ENCODE measurements at regions not wholly inside any gene's neighbourhood (a gene's known extent, or its start where the extent isn't known, plus 50 kb on each side); places are given as distances from the start of the nearest gene placed in this dataset.

GRCh38 chr1:29658688-29659087, 422.4 kb downstream of the PTPRU start:
- DNase-seq: no peak

DNA sequence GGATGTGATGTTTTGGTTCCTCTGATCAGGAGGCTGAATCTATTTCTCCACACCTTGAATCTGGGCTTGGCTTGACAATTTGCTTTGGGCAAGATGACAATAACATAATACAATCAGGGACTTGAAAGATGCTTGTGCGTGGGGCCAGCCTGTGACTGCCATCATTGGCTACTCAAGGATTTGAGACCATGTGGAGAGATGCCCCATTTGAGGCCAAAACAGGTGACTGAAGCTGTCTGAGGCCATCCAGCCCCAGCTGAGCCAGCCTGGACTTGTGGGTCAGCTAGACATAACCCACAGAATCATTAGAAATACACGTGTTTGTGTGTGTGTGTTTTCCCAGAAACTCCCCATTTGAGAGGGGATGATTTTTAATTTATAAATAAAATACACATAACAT, 421.5 kb downstream of the PTPRU start:
- no peak for DNase-seq

GRCh38 chr1:29655945-29656850, 419.9 kb downstream of the PTPRU start:
- no peak for DNase-seq

DNA sequence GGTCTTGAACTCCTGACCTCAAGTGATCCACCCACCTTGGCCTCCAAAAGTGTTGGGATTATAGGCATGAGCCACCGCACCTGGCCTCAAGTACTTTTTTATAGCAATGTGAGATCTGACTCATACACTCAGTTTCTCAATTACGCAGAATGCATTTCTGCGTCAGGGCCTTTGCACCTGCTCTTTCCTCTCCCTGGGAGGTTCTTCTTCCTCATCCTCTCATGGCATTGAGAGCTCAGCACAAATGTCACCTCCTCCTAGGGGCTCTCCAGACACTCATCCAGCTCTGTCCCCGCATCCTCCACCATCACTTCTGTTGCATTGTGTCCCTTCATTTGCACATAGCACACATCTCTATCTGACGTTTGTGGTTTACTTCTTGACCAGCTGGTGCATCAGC, 418.8 kb downstream of the PTPRU start:
- no peak for DNase-seq

DNA sequence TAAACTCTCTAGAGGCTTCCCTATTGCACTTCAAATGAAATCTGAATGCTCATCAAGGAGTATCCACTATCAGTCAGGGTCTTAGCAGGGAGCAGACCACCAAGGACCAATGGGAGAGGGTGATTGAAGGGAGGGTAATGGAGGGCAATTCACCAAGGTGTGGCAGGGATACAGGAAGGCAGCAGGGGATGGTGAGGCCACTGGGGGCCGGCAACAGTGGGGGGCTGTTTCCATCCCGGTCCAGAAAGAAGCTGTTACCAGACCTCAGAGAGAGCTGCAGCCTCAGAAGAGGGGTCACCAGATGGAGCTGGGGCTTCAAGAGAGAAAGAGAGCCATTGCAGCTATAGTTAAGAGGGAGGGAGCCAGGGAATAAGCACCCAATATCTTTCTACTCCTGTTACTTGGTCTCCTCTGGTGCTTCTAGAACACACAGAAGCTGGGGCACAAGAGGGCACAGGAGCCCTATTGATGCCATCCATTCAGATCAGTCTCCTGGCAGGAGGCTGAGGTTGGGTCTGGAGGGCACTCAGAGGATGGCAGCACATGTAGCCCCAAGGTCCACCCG, 417.6 kb downstream of the PTPRU start:
- DNase-seq: no peak

- DNase-seq: no peak
These were observed 416.9 kb downstream of the PTPRU start for GRCh38 chr1:29653034-29653810.

DNA sequence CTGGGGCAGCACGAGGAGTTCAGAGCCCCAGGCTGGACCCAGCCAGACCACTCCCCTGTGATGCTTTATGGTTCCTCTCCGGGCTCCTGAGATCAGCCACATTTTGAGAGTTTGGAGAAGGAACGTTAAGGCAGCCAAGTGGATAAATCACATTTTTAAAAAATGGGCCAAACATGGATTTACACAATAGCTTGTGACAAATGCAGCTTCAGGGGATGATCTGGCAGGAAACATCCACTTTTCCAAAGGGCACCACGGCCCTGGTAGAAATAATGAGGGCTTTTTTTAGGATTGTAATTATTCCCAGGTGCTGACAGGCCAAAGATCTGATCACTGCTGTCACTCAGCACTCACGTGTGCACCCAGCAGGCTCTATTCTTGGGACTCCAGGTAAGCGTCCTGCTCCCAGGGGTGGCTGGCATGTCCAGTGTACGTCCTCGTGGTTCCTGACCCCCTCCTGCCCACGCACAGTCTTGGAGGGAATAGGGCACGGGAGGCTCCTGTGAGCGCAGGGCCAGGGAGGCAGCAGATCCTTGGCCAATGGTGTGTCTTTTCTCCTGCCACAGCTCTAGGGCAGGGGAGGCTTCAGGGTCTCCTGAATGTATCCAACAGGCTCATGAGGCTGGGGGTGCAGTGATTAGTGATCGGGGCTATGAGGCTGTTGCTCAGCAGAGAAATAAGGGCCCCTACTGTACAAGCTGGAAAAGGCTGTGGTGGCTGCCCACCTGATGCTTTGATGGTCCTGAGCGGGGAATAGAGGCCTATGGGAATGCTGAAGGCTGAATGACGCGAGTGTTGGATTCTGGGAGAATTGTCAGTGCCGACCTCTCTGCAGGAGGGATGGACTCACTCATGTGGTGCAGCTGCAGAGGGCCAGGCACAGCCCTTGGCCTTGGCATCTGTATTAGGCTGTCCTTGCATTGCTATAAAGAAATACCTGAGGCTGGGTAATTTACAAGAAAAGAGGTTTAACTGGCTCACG, 415.7 kb downstream of the PTPRU start:
- DNase-seq: no peak

GRCh38 chr1:29651246-29651645, 414.9 kb downstream of the PTPRU start:
- DNase-seq: no peak

- no peak for DNase-seq
These were observed 414.2 kb downstream of the PTPRU start for GRCh38 chr1:29650476-29650875.

DNA sequence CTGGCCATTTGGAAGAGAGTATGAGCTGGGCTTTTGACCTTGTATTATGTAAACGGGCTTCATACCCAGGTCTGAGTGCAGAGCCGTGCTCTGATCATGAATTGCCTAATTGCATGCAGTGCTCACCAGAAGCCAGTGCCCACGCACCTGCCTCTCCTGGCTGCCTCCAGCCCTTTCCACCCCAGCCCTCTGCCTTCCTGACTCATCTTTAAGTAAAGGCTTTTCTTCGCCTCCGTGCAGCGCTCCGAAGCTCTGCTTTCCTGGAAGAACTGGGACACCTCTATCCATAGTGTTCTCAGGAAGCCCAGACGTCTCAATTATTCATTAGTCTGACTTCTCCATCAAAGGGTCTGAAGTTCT, 413.7 kb downstream of the PTPRU start:
- DNase-seq: no peak

GRCh38 chr1:29649189-29650040, 413.1 kb downstream of the PTPRU start:
- DNase-seq: no peak

- DNase-seq: no peak
These were observed 412.5 kb downstream of the PTPRU start for GRCh38 chr1:29648798-29649188.

DNA sequence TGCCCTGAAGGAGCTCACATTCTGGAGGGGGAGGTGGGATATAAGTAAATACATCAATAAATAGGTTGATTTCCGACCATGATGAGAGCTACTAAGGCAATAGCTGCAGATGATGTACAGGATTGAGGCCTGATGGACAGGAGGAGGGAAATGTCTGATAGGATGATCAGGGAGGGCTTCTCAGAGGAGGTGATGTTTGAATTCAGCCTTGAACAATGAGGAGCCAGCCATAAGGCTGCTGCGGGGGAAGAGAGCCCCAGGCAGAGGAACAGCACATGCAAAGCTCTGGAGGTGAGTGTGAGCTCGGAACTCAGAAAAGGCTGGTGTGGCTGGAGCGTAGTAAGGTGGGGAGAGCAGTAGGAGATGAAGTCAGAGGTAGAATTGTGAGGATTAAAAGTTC, 411.7 kb downstream of the PTPRU start:
- DNase-seq: no peak

DNA sequence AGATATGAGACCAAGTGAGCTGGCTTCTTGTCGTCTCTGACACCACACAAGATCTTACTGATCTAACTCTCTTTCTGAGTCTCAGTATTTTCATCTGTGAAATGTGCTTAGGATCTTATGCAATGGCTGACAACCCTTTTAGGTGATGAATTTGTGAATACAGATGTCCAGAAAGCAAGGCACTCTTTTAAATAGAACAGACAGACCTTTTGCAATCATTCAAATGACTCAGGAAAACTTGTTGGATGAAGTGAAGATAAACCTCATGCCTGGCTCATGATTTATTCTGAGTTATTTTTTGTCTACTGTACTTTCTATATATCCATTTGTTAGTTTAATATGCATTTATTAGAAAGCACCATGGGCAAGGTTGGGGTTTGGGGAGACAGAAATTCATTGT, 411.3 kb downstream of the PTPRU start:
- DNase-seq: no peak

GRCh38 chr1:29646161-29646775, 409.9 kb downstream of the PTPRU start:
- DNase-seq: no peak

DNA sequence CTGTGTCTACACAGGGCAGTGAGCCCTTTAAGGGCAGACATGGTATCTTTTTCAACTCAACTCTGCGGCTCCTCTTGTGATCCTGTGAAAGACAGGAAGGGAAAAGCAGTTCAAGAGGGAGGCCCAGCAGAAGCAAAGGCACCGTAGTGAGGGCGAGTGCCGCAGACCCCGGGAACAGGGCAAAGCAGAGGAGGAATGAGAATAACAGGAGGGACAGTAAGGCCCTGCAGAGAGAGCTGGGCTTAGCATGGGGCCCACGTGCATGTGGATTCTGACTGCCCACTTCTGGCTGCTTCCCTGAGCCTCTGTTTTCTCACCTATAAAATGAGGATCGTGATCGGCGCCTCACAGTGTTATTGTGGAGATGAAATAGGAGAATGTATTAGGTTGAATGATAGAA, 409.3 kb downstream of the PTPRU start:
- no peak for DNase-seq

DNA sequence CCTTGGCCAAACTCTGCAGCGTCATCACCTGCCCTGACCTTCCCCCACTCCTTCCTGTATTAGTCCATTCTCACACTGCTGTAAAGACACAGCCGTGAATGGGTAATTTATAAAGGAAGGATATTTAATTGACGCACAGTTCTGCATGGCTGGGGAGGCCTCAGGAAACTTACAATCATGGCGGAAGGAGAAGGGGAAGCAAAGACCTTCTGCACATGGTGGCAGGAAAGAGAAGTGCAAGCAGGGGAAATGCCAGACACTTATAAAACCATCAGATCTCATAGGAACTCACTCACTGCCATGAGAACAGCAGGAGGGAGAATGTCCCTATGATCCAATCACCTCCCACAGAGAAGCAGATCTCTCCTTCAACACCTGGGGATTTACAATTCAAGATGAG, 408.5 kb downstream of the PTPRU start:
- no peak for DNase-seq

DNA sequence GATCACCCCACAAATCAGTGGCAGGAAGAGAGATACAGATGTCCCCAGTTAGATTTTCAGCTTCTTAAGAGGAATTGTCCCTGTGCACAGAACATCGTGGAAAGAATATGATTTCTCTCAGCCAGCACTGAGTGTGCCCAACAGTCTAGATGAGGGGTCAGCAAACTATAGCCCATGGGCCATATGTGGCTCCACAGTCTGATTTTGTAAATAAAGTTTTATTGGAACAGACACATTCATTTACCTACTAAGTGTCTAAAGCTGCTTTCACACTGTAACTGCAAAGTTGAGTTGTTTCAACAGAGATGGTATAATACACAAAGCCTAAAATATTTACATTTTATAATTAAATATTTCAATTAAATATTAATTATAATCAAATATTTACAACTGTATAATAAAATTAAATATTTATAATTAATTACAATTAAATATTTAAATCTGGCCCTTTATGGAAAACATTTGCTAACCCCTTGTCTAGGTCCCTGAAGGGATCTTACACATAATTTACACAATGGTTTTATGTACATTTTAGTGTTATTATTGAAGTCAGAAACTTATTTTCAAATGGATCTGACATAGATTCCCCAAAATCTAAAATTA, 407.6 kb downstream of the PTPRU start:
- DNase-seq: no peak

- DNase-seq: no peak
These were observed 407.0 kb downstream of the PTPRU start for GRCh38 chr1:29643281-29643680.

DNA sequence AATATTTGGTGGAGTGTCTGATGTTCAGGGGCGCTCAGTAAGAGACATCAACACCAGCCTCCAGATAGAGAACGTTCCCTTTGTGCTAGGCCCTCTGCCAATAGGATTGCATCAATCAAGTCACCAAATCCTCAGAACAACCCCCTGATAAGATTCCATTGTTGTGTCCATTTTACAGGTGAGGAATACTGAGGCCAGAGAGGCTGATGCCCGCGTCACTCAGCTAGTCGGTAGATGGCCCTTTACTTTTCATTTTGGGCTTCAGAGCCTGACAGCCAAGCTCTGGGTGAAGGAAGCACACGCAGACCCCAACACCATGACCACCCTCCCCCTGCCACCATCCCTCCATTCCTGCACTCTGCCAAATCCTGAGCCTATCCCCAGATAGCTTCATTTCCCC, 406.2 kb downstream of the PTPRU start:
- DNase-seq: no peak

DNA sequence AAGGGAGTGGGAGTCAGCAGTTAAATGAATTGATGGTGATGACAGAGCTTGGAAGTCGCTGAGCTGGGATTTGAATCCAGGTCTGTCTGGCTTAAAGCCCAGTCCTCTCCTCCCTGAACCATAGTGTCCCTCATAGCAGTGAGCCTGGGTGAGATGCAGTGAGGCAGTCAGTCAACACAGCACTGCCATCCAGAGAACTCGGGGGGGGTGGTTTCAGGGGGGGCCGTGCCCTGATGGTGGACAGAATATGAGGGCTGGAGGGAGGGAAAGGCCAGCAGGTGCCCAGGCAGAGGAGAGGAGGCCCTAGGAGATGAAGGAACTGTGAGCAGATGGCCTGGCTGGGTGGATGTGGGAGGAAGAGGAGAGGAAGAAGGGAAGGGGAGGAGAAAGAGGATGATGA, 405.6 kb downstream of the PTPRU start:
- DNase-seq: no peak

Measured in CD4-positive, alpha-beta T cell treated with Interleukin-21 for 1 hour (primary cell).